Stimulated activated CD8-positive, alpha-beta memory T cell treated with anti-CD3 and anti-CD28 coated beads, Interleukin-2, amount 100 ng/mL, for 1 hour (primary cell): ENCODE measurements at regions not wholly inside any gene's neighbourhood (a gene's known extent, or its start where the extent isn't known, plus 50 kb on each side); places are given as distances from the start of the nearest gene placed in this dataset.
"Not testable (repeated sequence)": the region's sequence is repeated elsewhere in the genome, so short reads cannot be mapped to it uniquely, and the experiment has no call there.

ENCODE experiments used
- DNase-seq, 2 donors: peaks; one replicate each; pipeline ENCODE4 v3.0.0-alpha.2; 2020; ENCODE audit warnings: low read depth in 2 of 2

GRCh38 chr7:121744877-121745276 is 128.1 kb upstream of the PTPRZ1 start:
- DNase-seq = no peak

GRCh38 chr7:121744319-121744718 is 128.6 kb upstream of the PTPRZ1 start:
- DNase-seq = no peak

GRCh38 chr7:121741896-121742295 is 131.1 kb upstream of the PTPRZ1 start:
- no peak for DNase-seq

GRCh38 chr7:121739465-121739864 is 133.5 kb upstream of the PTPRZ1 start:
- DNase-seq = no peak

- DNase-seq = no peak
Observed at GRCh38 chr7:121730869-121731268, 142.1 kb upstream of the PTPRZ1 start.

GRCh38 chr7:121714559-121715303 is 158.2 kb upstream of the PTPRZ1 start:
- DNase-seq = no peak

GRCh38 chr7:121712961-121713360 is 160.0 kb upstream of the PTPRZ1 start:
- DNase-seq = not testable (repeated sequence)

- DNase-seq = no peak
Observed at GRCh38 chr7:121697731-121698316, 175.1 kb upstream of the PTPRZ1 start.

- no peak for DNase-seq
Observed at GRCh38 chr7:121696954-121697353, 176.0 kb upstream of the PTPRZ1 start.

GRCh38 chr7:121689749-121690148 is 183.2 kb upstream of the PTPRZ1 start:
- DNase-seq = no peak

GRCh38 chr7:121681700-121682099 is 191.3 kb upstream of the PTPRZ1 start:
- DNase-seq = no peak

GRCh38 chr7:121676168-121676567 is 196.8 kb upstream of the PTPRZ1 start:
- no peak for DNase-seq

- not testable (repeated sequence) for DNase-seq
Observed at GRCh38 chr7:121674455-121674854, 198.5 kb upstream of the PTPRZ1 start.

- DNase-seq = no peak
Observed at GRCh38 chr7:121669144-121669543, 203.8 kb upstream of the PTPRZ1 start.

GRCh38 chr7:121666306-121666705 is 206.7 kb upstream of the PTPRZ1 start:
- no peak for DNase-seq

GRCh38 chr7:121643320-121643719 is 229.6 kb upstream of the PTPRZ1 start:
- no peak for DNase-seq

GRCh38 chr7:121639705-121640104 is 233.3 kb upstream of the PTPRZ1 start:
- DNase-seq = no peak

- no peak for DNase-seq
Observed at GRCh38 chr7:121638286-121638685, 234.7 kb upstream of the PTPRZ1 start.

- no peak for DNase-seq
Observed at GRCh38 chr7:121634356-121634755, 238.2 kb upstream of the FAM3C start.

- no peak for DNase-seq
Observed at GRCh38 chr7:121633186-121633585, 237.1 kb upstream of the FAM3C start.

GRCh38 chr7:121624958-121625357 is 228.8 kb upstream of the FAM3C start:
- DNase-seq = no peak

- DNase-seq = no peak
Observed at GRCh38 chr7:121623130-121623872, 227.2 kb upstream of the FAM3C start.

- DNase-seq = no peak
Observed at GRCh38 chr7:121621937-121622336, 225.8 kb upstream of the FAM3C start.
